ENCODE measurements at regions not wholly inside any gene's neighbourhood (a gene's known extent, or its start where the extent isn't known, plus 50 kb on each side); places are given as distances from the start of the nearest gene placed in this dataset.

- no peaks in the 10 kb centered on the region for H3K4me1 ChIP-seq (ENCODE audit: control insufficient read depth, low read length)
- H3F3A ChIP-seq (ENCODE audit: control insufficient read depth, insufficient read depth), result no peaks in the 10 kb centered on the region
- no peaks in the 10 kb centered on the region for H3K27me3 ChIP-seq (ENCODE audit: control insufficient read depth, low read length)
- no peaks in the 10 kb centered on the region for H4K20me1 ChIP-seq (ENCODE audit: control insufficient read depth, insufficient read depth, low read depth, low read length)
- no peak overlapping the region for H3K4me2 ChIP-seq (ENCODE audit: low read length)
- no peaks in the 10 kb centered on the region for H3K36me3 ChIP-seq (ENCODE audit: control insufficient read depth, low read length)
- H3K9me2 ChIP-seq (replicated peaks; ENCODE audit: control insufficient read depth, low read length), result no peaks in the 10 kb centered on the region
- no peak for TF ChIP-seq CTCF (IDR thresholded peaks at IDR 0.05; ENCODE audit: low read depth, low read length, poor library complexity, severe bottlenecking)
- TF ChIP-seq EZH2phosphoT487 (IDR thresholded peaks at IDR 0.05; ENCODE audit: borderline replicate concordance, low read length), result no peak
- H3K4me3 ChIP-seq (ENCODE audit: low read length), result no peak overlapping the region
- H3K9me3 ChIP-seq (ENCODE audit: control insufficient read depth, insufficient read depth, low read length), result no peaks in the 10 kb centered on the region
- H3K27ac ChIP-seq (ENCODE audit: low read depth, low read length), result no peak overlapping the region
- H3K79me2 ChIP-seq (ENCODE audit: control insufficient read depth, low read length), result no peaks in the 10 kb centered on the region
Measured at GRCh38 chr13:86095351-86095750, 296.1 kb upstream of the SLITRK6 start.

GRCh38 chr13:86090181-86090580 is 291.0 kb upstream of the SLITRK6 start:
- Histone ChIP-seq H3K4me1 (ENCODE audit: control insufficient read depth, low read length) (no peaks in the 10 kb centered on the region), H3K27me3 (ENCODE audit: control insufficient read depth, low read length) (no peaks in the 10 kb centered on the region), H3K9me3 (ENCODE audit: control insufficient read depth, insufficient read depth, low read length) (no peaks in the 10 kb centered on the region), H3K4me2 (ENCODE audit: low read length) (no peak overlapping the region), H3K36me3 (ENCODE audit: control insufficient read depth, low read length) (no peaks in the 10 kb centered on the region), H4K20me1 (ENCODE audit: control insufficient read depth, insufficient read depth, low read depth, low read length) (no peaks in the 10 kb centered on the region), H3K9me2 (replicated peaks; ENCODE audit: control insufficient read depth, low read length) (no peaks in the 10 kb centered on the region), H3K27ac (ENCODE audit: low read depth, low read length) (no peak overlapping the region), H3K79me2 (ENCODE audit: control insufficient read depth, low read length) (no peaks in the 10 kb centered on the region), H3K4me3 (ENCODE audit: low read length) (no peak overlapping the region), H3F3A (ENCODE audit: control insufficient read depth, insufficient read depth) (no peaks in the 10 kb centered on the region)
- TF ChIP-seq EZH2phosphoT487 (IDR thresholded peaks at IDR 0.05; ENCODE audit: borderline replicate concordance, low read length), result no peak
- no peak for TF ChIP-seq CTCF (IDR thresholded peaks at IDR 0.05; ENCODE audit: low read depth, low read length, poor library complexity, severe bottlenecking)

- Histone ChIP-seq H4K20me1 (ENCODE audit: control insufficient read depth, insufficient read depth, low read depth, low read length) (no peaks in the 10 kb centered on the region), H3K9me3 (ENCODE audit: control insufficient read depth, insufficient read depth, low read length) (no peaks in the 10 kb centered on the region), H3K4me2 (ENCODE audit: low read length) (no peak overlapping the region), H3K9me2 (replicated peaks; ENCODE audit: control insufficient read depth, low read length) (no peaks in the 10 kb centered on the region), H3K27ac (ENCODE audit: low read depth, low read length) (no peak overlapping the region), H3F3A (ENCODE audit: control insufficient read depth, insufficient read depth) (no peaks in the 10 kb centered on the region), H3K27me3 (ENCODE audit: control insufficient read depth, low read length) (no peaks in the 10 kb centered on the region), H3K4me1 (ENCODE audit: control insufficient read depth, low read length) (no peaks in the 10 kb centered on the region), H3K79me2 (ENCODE audit: control insufficient read depth, low read length) (no peaks in the 10 kb centered on the region), H3K4me3 (ENCODE audit: low read length) (no peak overlapping the region), H3K36me3 (ENCODE audit: control insufficient read depth, low read length) (no peaks in the 10 kb centered on the region)
- TF ChIP-seq CTCF (IDR thresholded peaks at IDR 0.05; ENCODE audit: low read depth, low read length, poor library complexity, severe bottlenecking) (no peak), EZH2phosphoT487 (IDR thresholded peaks at IDR 0.05; ENCODE audit: borderline replicate concordance, low read length) (no peak)
Measured at GRCh38 chr13:86087244-86087643, 288.0 kb upstream of the SLITRK6 start.

GRCh38 chr13:86085890-86086289 is 286.7 kb upstream of the SLITRK6 start:
- no peak overlapping the region for H3K27ac ChIP-seq (ENCODE audit: low read depth, low read length)
- no peaks in the 10 kb centered on the region for H3K9me2 ChIP-seq (replicated peaks; ENCODE audit: control insufficient read depth, low read length)
- no peaks in the 10 kb centered on the region for H3K27me3 ChIP-seq (ENCODE audit: control insufficient read depth, low read length)
- no peaks in the 10 kb centered on the region for H3K79me2 ChIP-seq (ENCODE audit: control insufficient read depth, low read length)
- no peaks in the 10 kb centered on the region for H4K20me1 ChIP-seq (ENCODE audit: control insufficient read depth, insufficient read depth, low read depth, low read length)
- H3K4me2 ChIP-seq (ENCODE audit: low read length), result no peak overlapping the region
- no peak overlapping the region for H3K4me3 ChIP-seq (ENCODE audit: low read length)
- no peaks in the 10 kb centered on the region for H3K9me3 ChIP-seq (ENCODE audit: control insufficient read depth, insufficient read depth, low read length)
- no peaks in the 10 kb centered on the region for H3F3A ChIP-seq (ENCODE audit: control insufficient read depth, insufficient read depth)
- H3K4me1 ChIP-seq (ENCODE audit: control insufficient read depth, low read length), result no peaks in the 10 kb centered on the region
- TF ChIP-seq EZH2phosphoT487 (IDR thresholded peaks at IDR 0.05; ENCODE audit: borderline replicate concordance, low read length), result no peak
- TF ChIP-seq CTCF (IDR thresholded peaks at IDR 0.05; ENCODE audit: low read depth, low read length, poor library complexity, severe bottlenecking), result peak; percentile 10
- H3K36me3 ChIP-seq (ENCODE audit: control insufficient read depth, low read length), result no peaks in the 10 kb centered on the region

Measured in DOHH2 (cell line).